ENCODE measurements at regions not wholly inside any gene's neighbourhood (a gene's known extent, or its start where the extent isn't known, plus 50 kb on each side); places are given as distances from the start of the nearest gene placed in this dataset.

DNA sequence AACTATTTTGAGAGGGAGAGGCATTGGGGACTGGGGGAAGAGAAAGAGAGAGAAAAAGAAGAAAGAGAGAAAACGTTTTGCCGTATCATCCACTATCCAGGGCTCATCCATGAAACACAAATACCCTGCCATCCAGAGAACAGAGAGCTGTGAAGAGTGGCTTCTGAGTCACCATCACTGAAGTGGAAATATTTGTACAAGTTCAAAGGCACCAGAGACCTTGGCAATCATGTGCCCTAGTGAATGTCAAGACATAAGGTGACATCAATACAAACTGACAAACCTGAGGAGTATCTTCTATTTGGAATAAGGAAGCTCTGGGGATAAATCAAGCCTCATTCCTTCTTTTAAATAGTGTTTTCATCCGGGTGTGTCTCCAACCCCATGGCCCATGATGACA lies 197.2 kb upstream of the PROX1 start:
- Histone ChIP-seq H3K9me1 (ENCODE audit: insufficient read depth, low read length) (no peaks in the 10 kb centered on the region), H4K5ac (ENCODE audit: low read depth, low read length) (no peak overlapping the region), H3K18ac (ENCODE audit: low read depth, low read length) (no peak overlapping the region), H2BK20ac (ENCODE audit: low read depth, low read length) (no peak overlapping the region), H3K27ac (ENCODE audit: insufficient read depth, low read length) (no peak overlapping the region), H3K79me1 (ENCODE audit: low read depth in 1 of 2, low read length in 2 of 2) (no peaks in the 10 kb centered on the region), H4K8ac (ENCODE audit: low read depth in 2 of 2, low read length in 2 of 2) (no peak overlapping the region), H2BK120ac (ENCODE audit: low read depth, low read length) (no peak overlapping the region), H4K20me1 (ENCODE audit: insufficient read depth, low read length) (no peaks in the 10 kb centered on the region), H3K23ac (ENCODE audit: low read depth, low read length) (no peak overlapping the region), H4K91ac (ENCODE audit: insufficient read depth, low read depth, low read length) (no peak overlapping the region), H3K27me3 (ENCODE audit: control insufficient read depth, insufficient read depth, low read length) (no peaks in the 10 kb centered on the region), H3K9ac (ENCODE audit: low read depth, low read length) (no peak overlapping the region), H3K56ac (ENCODE audit: extremely low read depth, insufficient read depth, low read length) (no peak overlapping the region), H3K4me1 (ENCODE audit: control insufficient read depth, insufficient read depth, low read length) (no peaks in the 10 kb centered on the region), H3K4me2 (ENCODE audit: low read depth, low read length) (no peak overlapping the region), H2AFZ (replicated peaks; ENCODE audit: low read length, poor library complexity) (no peak overlapping the region), H3K4me3 (ENCODE audit: insufficient read depth, low read depth, low read length) (no peak overlapping the region), H2AK5ac (ENCODE audit: low read depth, low read length) (no peak overlapping the region), H2BK5ac (ENCODE audit: low read depth, low read length, poor library complexity, severe bottlenecking) (no peak overlapping the region), H3K4ac (ENCODE audit: low read depth, low read length) (no peak overlapping the region), H2BK15ac (ENCODE audit: low read depth, low read length) (no peak overlapping the region), H3K36me3 (ENCODE audit: control insufficient read depth, insufficient read depth, low read length) (no peaks in the 10 kb centered on the region), H3K9me3 (ENCODE audit: control insufficient read depth, insufficient read depth, low read length) (peaks cover 5% of the 10 kb centered on the region; the same call in 1 of the 2 replicates), H3K14ac (replicated peaks; ENCODE audit: low read depth, low read length) (no peak overlapping the region), H2AK9ac (replicated peaks; ENCODE audit: low read depth, low read length, poor library complexity) (no peak overlapping the region)
- ChIA-PET POLR2A (ENCODE audit: unreplicated experiment) (no interaction called here), CTCF (no interaction called here)
- DNase-seq (no peak), ATAC-seq (ENCODE audit: low read depth) (no peak)
- TF ChIP-seq, protein P1, sequence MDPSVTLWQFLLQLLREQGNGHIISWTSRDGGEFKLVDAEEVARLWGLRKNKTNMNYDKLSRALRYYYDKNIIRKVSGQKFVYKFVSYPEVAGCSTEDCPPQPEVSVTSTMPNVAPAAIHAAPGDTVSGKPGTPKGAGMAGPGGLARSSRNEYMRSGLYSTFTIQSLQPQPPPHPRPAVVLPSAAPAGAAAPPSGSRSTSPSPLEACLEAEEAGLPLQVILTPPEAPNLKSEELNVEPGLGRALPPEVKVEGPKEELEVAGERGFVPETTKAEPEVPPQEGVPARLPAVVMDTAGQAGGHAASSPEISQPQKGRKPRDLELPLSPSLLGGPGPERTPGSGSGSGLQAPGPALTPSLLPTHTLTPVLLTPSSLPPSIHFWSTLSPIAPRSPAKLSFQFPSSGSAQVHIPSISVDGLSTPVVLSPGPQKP (IDR thresholded peaks at IDR 0.05; ENCODE audit: borderline replicate concordance, low read depth, low read length): no peak
- TF ChIP-seq RCOR1 (IDR thresholded peaks at IDR 0.05; ENCODE audit: insufficient replicate concordance, low read length): no peak
- dilution Hi-C loops (cut with HindIII; ENCODE audit: low sequenced_read_pairs, unreplicated experiment): no loop called here
- BruUV-seq (replicated peaks): no TSS peak
- in situ Hi-C loops (cut with MboI; ENCODE audit: low sequenced_read_pairs): no loop called here
- intact Hi-C loops (cut with micrococcal nuclease): no loop called here
- WGBS, 2 experiments (ENCODE audit: extremely low coverage in 2 of 2, insufficient read length in 1 of 2): no CpG with 5 or more reads among the region's 3 CpGs

Measured in IMR-90 (cell line).